ENCODE measurements at regions not wholly inside any gene's neighbourhood (a gene's known extent, or its start where the extent isn't known, plus 50 kb on each side); places are given as distances from the start of the nearest gene placed in this dataset.

- no peaks in the 10 kb centered on the region for H3K27me3 ChIP-seq
- TF ChIP-seq, protein P1, sequence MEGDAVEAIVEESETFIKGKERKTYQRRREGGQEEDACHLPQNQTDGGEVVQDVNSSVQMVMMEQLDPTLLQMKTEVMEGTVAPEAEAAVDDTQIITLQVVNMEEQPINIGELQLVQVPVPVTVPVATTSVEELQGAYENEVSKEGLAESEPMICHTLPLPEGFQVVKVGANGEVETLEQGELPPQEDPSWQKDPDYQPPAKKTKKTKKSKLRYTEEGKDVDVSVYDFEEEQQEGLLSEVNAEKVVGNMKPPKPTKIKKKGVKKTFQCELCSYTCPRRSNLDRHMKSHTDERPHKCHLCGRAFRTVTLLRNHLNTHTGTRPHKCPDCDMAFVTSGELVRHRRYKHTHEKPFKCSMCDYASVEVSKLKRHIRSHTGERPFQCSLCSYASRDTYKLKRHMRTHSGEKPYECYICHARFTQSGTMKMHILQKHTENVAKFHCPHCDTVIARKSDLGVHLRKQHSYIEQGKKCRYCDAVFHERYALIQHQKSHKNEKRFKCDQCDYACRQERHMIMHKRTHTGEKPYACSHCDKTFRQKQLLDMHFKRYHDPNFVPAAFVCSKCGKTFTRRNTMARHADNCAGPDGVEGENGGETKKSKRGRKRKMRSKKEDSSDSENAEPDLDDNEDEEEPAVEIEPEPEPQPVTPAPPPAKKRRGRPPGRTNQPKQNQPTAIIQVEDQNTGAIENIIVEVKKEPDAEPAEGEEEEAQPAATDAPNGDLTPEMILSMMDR (IDR thresholded peaks at IDR 0.05), result no peak
- no peak for TF ChIP-seq POLR2A (IDR thresholded peaks at IDR 0.05)
These were observed 103.4 kb downstream of the ARRDC4 start for GRCh38 chr15:98063871-98064270.

DNA sequence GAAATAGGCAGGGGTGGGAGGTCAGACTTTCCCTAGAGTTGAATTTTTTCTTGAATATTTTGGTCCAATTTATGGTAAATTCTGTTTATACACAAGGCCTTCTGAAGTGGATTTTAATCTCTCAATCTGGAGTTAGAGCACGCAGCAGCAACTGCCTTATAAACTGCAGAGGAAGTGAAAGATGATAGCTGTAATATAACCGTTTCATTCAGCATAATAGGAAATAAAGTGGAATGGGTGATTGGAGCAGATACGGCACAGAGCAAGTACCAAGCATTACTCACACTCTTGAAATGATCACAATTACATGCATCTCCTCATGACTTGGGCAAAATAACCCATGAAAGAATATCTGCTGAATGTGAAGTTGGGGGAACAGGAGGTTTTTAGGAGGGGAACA is 106.8 kb downstream of the ARRDC4 start:
- Histone ChIP-seq H3K27ac (no peak overlapping the region), H3K9me3 (no peaks in the 10 kb centered on the region)
- TF ChIP-seq POLR2A (IDR thresholded peaks at IDR 0.05), result no peak
- TF ChIP-seq, protein P1 (IDR thresholded peaks at IDR 0.05), result no peak

More at GRCh38 chr15:98063871-98064270, 103.4 kb downstream of the ARRDC4 start:
- H3K9me3 ChIP-seq, result no peaks in the 10 kb centered on the region
- no peaks in the 10 kb centered on the region for H3K36me3 ChIP-seq
- no peaks in the 10 kb centered on the region for H3K4me1 ChIP-seq
- DNase-seq, result no peak
- no peak overlapping the region for H3K4me3 ChIP-seq
- no peak overlapping the region for H3K27ac ChIP-seq

GRCh38 chr15:98069256-98069655 is 108.8 kb downstream of the ARRDC4 start:
- H3K4me3 ChIP-seq, result no peak overlapping the region
- TF ChIP-seq POLR2A (IDR thresholded peaks at IDR 0.05), result no peak
- H3K27me3 ChIP-seq, result no peaks in the 10 kb centered on the region
- no peaks in the 10 kb centered on the region for H3K9me3 ChIP-seq
- H3K4me1 ChIP-seq, result no peaks in the 10 kb centered on the region
- no peak overlapping the region for H3K27ac ChIP-seq
- no peak for DNase-seq
- H3K36me3 ChIP-seq, result no peaks in the 10 kb centered on the region

More for the DNA sequence above, 106.8 kb downstream of the ARRDC4 start:
- Histone ChIP-seq H3K4me1 (no peaks in the 10 kb centered on the region), H3K27me3 (no peaks in the 10 kb centered on the region), H3K36me3 (no peaks in the 10 kb centered on the region), H3K4me3 (no peak overlapping the region)
- DNase-seq, result no peak

DNA sequence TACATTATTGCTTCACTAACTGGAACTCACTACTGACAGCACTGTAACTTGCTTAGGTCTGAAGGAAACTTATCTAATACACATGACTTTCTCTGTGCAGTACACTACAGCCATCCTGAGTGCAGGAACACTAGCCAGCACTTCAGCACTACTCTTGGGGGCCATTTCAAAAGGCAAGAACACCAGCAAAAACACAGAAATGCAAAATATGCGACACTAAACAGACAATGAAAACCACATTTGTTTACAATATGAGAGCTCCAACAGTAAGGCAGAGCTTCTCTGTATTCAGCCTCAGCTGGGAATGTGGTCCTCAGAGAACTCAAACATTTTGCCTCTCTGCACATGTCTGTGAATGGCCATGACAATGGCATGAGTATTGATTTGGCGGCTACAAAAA is 109.6 kb downstream of the ARRDC4 start:
- DNase-seq, result no peak
- Histone ChIP-seq H3K4me3 (no peak overlapping the region), H3K36me3 (no peaks in the 10 kb centered on the region), H3K9me3 (no peaks in the 10 kb centered on the region), H3K27me3 (no peaks in the 10 kb centered on the region), H3K4me1 (no peaks in the 10 kb centered on the region), H3K27ac (no peak overlapping the region)
- TF ChIP-seq, protein P1 (IDR thresholded peaks at IDR 0.05), result no peak
- no peak for TF ChIP-seq POLR2A (IDR thresholded peaks at IDR 0.05)

- H3K9me3 ChIP-seq, result no peaks in the 10 kb centered on the region
- H3K27ac ChIP-seq, result no peak overlapping the region
- DNase-seq, result no peak
- TF ChIP-seq, protein P1 (IDR thresholded peaks at IDR 0.05), result no peak
- no peak for TF ChIP-seq POLR2A (IDR thresholded peaks at IDR 0.05)
- peaks cover 0 to 7% (median 0%) of the 10 kb centered on the region in 4 donors for H3K4me1 ChIP-seq
- no peak overlapping the region for H3K4me3 ChIP-seq
- H3K36me3 ChIP-seq, result no peaks in the 10 kb centered on the region
- H3K27me3 ChIP-seq, result no peaks in the 10 kb centered on the region
These were observed 111.3 kb downstream of the ARRDC4 start for GRCh38 chr15:98071786-98072185.

GRCh38 chr15:98075441-98075840 is 114.9 kb downstream of the ARRDC4 start:
- Histone ChIP-seq H3K36me3 (no peaks in the 10 kb centered on the region), H3K27ac (no peak overlapping the region), H3K27me3 (no peaks in the 10 kb centered on the region), H3K9me3 (no peaks in the 10 kb centered on the region), H3K4me1 (peaks cover 0 to 11% (median 0%) of the 10 kb centered on the region in 4 donors), H3K4me3 (no peak overlapping the region)
- DNase-seq, result no peak
- TF ChIP-seq POLR2A (IDR thresholded peaks at IDR 0.05), result no peak
- TF ChIP-seq, protein P1 (IDR thresholded peaks at IDR 0.05), result no peak
